Stomach (tissue), 8 donors: ENCODE measurements at regions not wholly inside any gene's neighbourhood (a gene's known extent, or its start where the extent isn't known, plus 50 kb on each side); places are given as distances from the start of the nearest gene placed in this dataset.

Experiments used
- DNase-seq, 2 donors: peaks; one replicate each; pipeline versions ENCODE4 v3.0.0 to v3.0.0-alpha.2; 2013 to 2019
- H3K27ac ChIP-seq, 5 donors: fragments of 200-600 bp in 4 of 5; sonication (generic) in 4 of 5; one replicate each; pipeline ENCODE4 v1.5.1; 2013 to 2019; ENCODE audit warnings: mild to moderate bottlenecking in 1 of 5, moderate library complexity in 1 of 5
- H3K27me3 ChIP-seq, 3 donors: fragments of 200-600 bp; sonication (generic); one replicate each; pipeline ENCODE4 v1.5.1; 2017 to 2019; ENCODE audit warnings: mixed run types in 1 of 3
- H3K36me3 ChIP-seq, 4 donors: fragments of 200-600 bp; sonication (generic); 1 replicate in 3 of 4; 2 replicates in 1 of 4; pipeline ENCODE4 v1.5.1; 2016 to 2019
- H3K4me1 ChIP-seq, 4 donors: fragments of 200-600 bp; sonication (generic); one replicate each; pipeline ENCODE4 v1.5.1; 2016 to 2019
- H3K4me3 ChIP-seq, 4 donors: fragments of 200-600 bp; sonication (generic) in 3 of 4; one replicate each; pipeline ENCODE4 v1.5.1; 2016 to 2019; ENCODE audit warnings: mild to moderate bottlenecking in 1 of 4
- H3K9me3 ChIP-seq, 4 donors: fragments of 200-600 bp; sonication (generic); one replicate each; pipeline ENCODE4 v1.5.1; 2016 to 2019
- CTCF ChIP-seq, 7 experiments: fragments of 450-650 bp in 4 of 7; fragments of 200-600 bp in 3 of 7; sonication (generic) in 3 of 7; IDR thresholded peaks; one replicate each; pipeline ENCODE4 v1.5.1; 2016 to 2019; ENCODE audit warnings: antibody characterized with exemption in 7 of 7, control low read depth in 2 of 7, mild to moderate bottlenecking in 1 of 7
- EP300 ChIP-seq: sonication (generic); formaldehyde crosslinking; IDR thresholded peaks from one replicate; pipeline ENCODE4 v1.6.1; 2017; ENCODE audit warnings: antibody characterized with exemption
- POLR2A ChIP-seq, 4 donors: fragments of 450-650 bp; IDR thresholded peaks; one replicate each; pipeline ENCODE4 v1.6.1; 2016; ENCODE audit warnings: antibody characterized with exemption in 4 of 4, control low read depth in 2 of 4, mild to moderate bottlenecking in 1 of 4, moderate library complexity in 1 of 4
- POLR2AphosphoS5 ChIP-seq, 3 donors: sonication (generic); formaldehyde crosslinking; IDR thresholded peaks; one replicate each; pipeline ENCODE4 v1.6.1; 2016; ENCODE audit warnings: antibody characterized with exemption in 3 of 3
- WGBS, 5 donors: extraction: QIAGEN DNeasy Blood & Tissue Kit in 3 of 5; methylation state at CpG; one replicate each; pipeline versions ENCODE4 v1.1.5 to v1.1.7; 2013 to 2018; 5-methylcytosine and 5-hydroxymethylcytosine counted together
- intact Hi-C: fragments of 100-400 bp; cut with DNase I; formaldehyde crosslinking; loops from one replicate; pipeline ENCODE4 v1.15.1; 2023; ENCODE audit warnings: low total_unique reads
- donor health status: healthy with polysubstance abuse.
- donor health status: Bipolar disorder and iron deficiency.
- donor health status: healthy.

- TF ChIP-seq POLR2A (IDR thresholded peaks at IDR 0.05) (no peak), CTCF (IDR thresholded peaks at IDR 0.05) (no peak), POLR2AphosphoS5 (IDR thresholded peaks at IDR 0.05) (no peak), EP300 (no peak)
- Histone ChIP-seq H3K27ac (no peak overlapping the region), H3K9me3 (peaks cover 0 to 18% (median 13%) of the 10 kb centered on the region in 4 donors), H3K36me3 (no peaks in the 10 kb centered on the region), H3K4me3 (no peak overlapping the region), H3K27me3 (no peaks in the 10 kb centered on the region), H3K4me1 (no peaks in the 10 kb centered on the region)
- intact Hi-C loops, result no loop called here
- 53 to 77% (median 67%) methylated on average over 2 of the region's 2 CpGs for WGBS, 5 donors
- DNase-seq, result no peak
Observed at GRCh38 chr9:81058782-81059181, 630.6 kb downstream of the TLE1 start.

- no peak overlapping the region for H3K4me3 ChIP-seq
- no peaks in the 10 kb centered on the region for H3K9me3 ChIP-seq
- H3K4me1 ChIP-seq, result no peaks in the 10 kb centered on the region
- 50 to 68% (median 56%) methylated on average over 1 of the region's 1 CpG for WGBS, 5 donors
- DNase-seq, result no peak
- H3K36me3 ChIP-seq, result no peaks in the 10 kb centered on the region
- TF ChIP-seq CTCF (IDR thresholded peaks at IDR 0.05) (no peak), EP300 (no peak), POLR2AphosphoS5 (IDR thresholded peaks at IDR 0.05) (no peak)
- H3K27me3 ChIP-seq, result no peaks in the 10 kb centered on the region
- intact Hi-C loops, result no loop called here
- H3K27ac ChIP-seq, result no peak overlapping the region
Observed at GRCh38 chr9:81053298-81054025, 635.9 kb downstream of the TLE1 start.

- H3K9me3 ChIP-seq, result no peaks in the 10 kb centered on the region
- no peak overlapping the region for H3K27ac ChIP-seq
- intact Hi-C loops, result no loop called here
- H3K36me3 ChIP-seq, result no peaks in the 10 kb centered on the region
- no peaks in the 10 kb centered on the region for H3K4me1 ChIP-seq
- 83 to 93% (median 85%) methylated on average over 1 of the region's 1 CpG for WGBS, 5 donors
- H3K27me3 ChIP-seq, result no peaks in the 10 kb centered on the region
- no peak overlapping the region for H3K4me3 ChIP-seq
- DNase-seq, result no peak
- no peak for TF ChIP-seq EP300
- no peak for TF ChIP-seq POLR2A (IDR thresholded peaks at IDR 0.05)
- no peak for TF ChIP-seq CTCF (IDR thresholded peaks at IDR 0.05)
- TF ChIP-seq POLR2AphosphoS5 (IDR thresholded peaks at IDR 0.05), result no peak
Observed at GRCh38 chr9:81052846-81053245, 636.5 kb downstream of the TLE1 start.

- no peak overlapping the region for H3K27ac ChIP-seq
- no peaks in the 10 kb centered on the region for H3K9me3 ChIP-seq
- H3K4me3 ChIP-seq, result no peak overlapping the region
- intact Hi-C loops, result no loop called here
- no peaks in the 10 kb centered on the region for H3K4me1 ChIP-seq
- H3K27me3 ChIP-seq, result no peaks in the 10 kb centered on the region
- TF ChIP-seq EP300 (no peak), CTCF (IDR thresholded peaks at IDR 0.05) (no peak), POLR2A (IDR thresholded peaks at IDR 0.05) (no peak), POLR2AphosphoS5 (IDR thresholded peaks at IDR 0.05) (no peak)
- 94 to 100% (median 95%) methylated on average over 1 of the region's 1 CpG for WGBS, 5 donors
- no peaks in the 10 kb centered on the region for H3K36me3 ChIP-seq
- DNase-seq, result no peak
Observed at GRCh38 chr9:81047280-81047679, 642.1 kb downstream of the TLE1 start.
